ENCODE measurements at regions not wholly inside any gene's neighbourhood (a gene's known extent, or its start where the extent isn't known, plus 50 kb on each side); places are given as distances from the start of the nearest gene placed in this dataset.

DNA sequence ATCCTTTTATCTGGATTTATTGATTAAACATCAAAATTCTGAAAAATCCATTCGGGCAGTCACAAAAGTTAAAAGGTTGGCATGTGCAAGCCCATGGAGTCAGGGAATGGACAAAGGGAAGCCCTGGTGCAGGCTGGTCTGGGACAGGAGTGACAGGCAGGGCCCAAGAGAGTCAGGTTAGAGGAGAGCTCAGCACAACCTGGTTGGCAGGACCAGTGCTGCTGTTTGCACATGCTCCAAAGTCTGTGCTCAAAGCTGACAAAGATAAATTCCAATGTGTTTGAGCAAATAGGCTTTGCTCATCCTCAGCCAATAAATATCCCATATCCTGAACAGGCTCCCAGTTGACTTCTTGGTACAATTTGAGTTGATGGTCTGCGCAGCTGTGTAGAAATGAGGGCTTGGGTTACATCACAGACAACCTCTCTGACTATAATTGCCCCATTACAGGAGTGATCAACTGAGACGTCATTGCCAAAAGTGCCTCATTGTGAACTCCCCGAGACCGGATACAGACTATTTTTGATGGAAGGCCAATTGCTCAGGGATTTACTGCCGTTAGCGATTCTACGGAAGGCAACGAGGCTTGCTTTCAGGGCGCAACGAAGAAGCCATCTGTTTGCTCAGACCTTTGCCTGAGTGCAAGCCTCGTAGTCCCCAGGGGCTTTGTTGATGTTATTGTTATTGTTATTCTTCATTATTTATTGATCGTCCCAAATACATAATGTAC lies 1008.1 kb upstream of the TENM3 start:
- H3K14ac ChIP-seq (ENCODE audit: low read length): no peak overlapping the region
- no peak overlapping the region for H2AK5ac ChIP-seq (ENCODE audit: low read depth, low read length)
- H2BK15ac ChIP-seq (ENCODE audit: low read length): no peak overlapping the region
- no peaks in the 10 kb centered on the region for H3K9me3 ChIP-seq (replicated peaks in 1 of 2; ENCODE audit: control insufficient read depth in 2 of 2, insufficient read depth in 1 of 2, low read depth in 1 of 2, low read length in 2 of 2)
- no peak overlapping the region for H3K27ac ChIP-seq (replicated peaks; ENCODE audit: low read length)
- no peak overlapping the region for H3K23ac ChIP-seq (ENCODE audit: low read depth, low read length, poor library complexity)
- no peak overlapping the region for H2AFZ ChIP-seq (ENCODE audit: low read length)
- no peaks in the 10 kb centered on the region for H3K27me3 ChIP-seq (ENCODE audit: control insufficient read depth in 3 of 3, insufficient read depth in 3 of 3, low read depth in 1 of 3, low read length in 3 of 3)
- H3K36me3 ChIP-seq (replicated peaks in 1 of 2; ENCODE audit: control insufficient read depth in 2 of 2, insufficient read depth in 2 of 2, low read length in 2 of 2): no peaks in the 10 kb centered on the region
- no peak overlapping the region for H3K4me2 ChIP-seq (ENCODE audit: insufficient read depth, low read length, poor library complexity, severe bottlenecking)
- no peak overlapping the region for H3K4me3 ChIP-seq (ENCODE audit: low read length in 2 of 2)
- no peak overlapping the region for H3K9ac ChIP-seq (ENCODE audit: low read depth, low read length, poor library complexity)
- no peaks in the 10 kb centered on the region for H3K79me1 ChIP-seq (ENCODE audit: low read depth, low read length)
- H2BK5ac ChIP-seq (ENCODE audit: low read length): no peak overlapping the region
- no peak overlapping the region for H3K18ac ChIP-seq (ENCODE audit: low read length)
- H2BK120ac ChIP-seq (ENCODE audit: low read depth, low read length): no peak overlapping the region
- no peak for DNase-seq (ENCODE audit: low spot score)
- no peaks in the 10 kb centered on the region for H3K4me1 ChIP-seq (ENCODE audit: control insufficient read depth in 2 of 2, insufficient read depth in 1 of 2, low read depth in 1 of 2, low read length in 2 of 2)
- H4K91ac ChIP-seq (ENCODE audit: low read depth, low read length, poor library complexity): no peak overlapping the region
- H2BK12ac ChIP-seq (ENCODE audit: low read length): no peak overlapping the region
- H4K8ac ChIP-seq (ENCODE audit: low read depth, low read length): no peak overlapping the region
- no CpG with 5 or more reads among the region's 13 CpGs for WGBS, 2 donors (ENCODE audit: extremely low coverage in 2 of 2, insufficient read length in 2 of 2, insufficient replicate concordance in 1 of 2)
- no peak overlapping the region for H3K4ac ChIP-seq (ENCODE audit: low read length)

DNA sequence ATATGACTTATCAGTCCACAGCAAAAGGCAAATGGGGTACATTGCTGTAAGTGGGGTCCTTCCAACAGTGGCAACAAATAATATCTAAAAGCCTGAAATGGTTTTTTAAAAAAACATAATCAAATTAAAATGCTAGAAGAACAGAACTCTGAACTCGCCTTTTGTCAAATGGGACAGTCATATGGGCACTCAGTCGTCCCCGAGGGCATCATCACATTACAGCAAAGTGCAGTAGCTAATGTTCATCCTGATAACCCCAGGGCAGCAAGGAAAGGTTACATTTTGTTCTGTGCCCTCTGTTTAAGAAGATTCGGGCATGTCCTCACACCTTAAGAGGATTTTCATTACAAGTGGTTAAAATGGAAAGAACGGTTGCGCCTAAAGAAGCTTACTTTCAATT lies 997.9 kb upstream of the TENM3 start:
- Histone ChIP-seq H2BK120ac (ENCODE audit: low read depth, low read length) (no peak overlapping the region), H4K8ac (ENCODE audit: low read depth, low read length) (no peak overlapping the region), H3K14ac (ENCODE audit: low read length) (no peak overlapping the region), H2BK15ac (ENCODE audit: low read length) (no peak overlapping the region), H3K18ac (ENCODE audit: low read length) (no peak overlapping the region), H4K91ac (ENCODE audit: low read depth, low read length, poor library complexity) (no peak overlapping the region), H2BK12ac (ENCODE audit: low read length) (no peak overlapping the region), H3K4me3 (ENCODE audit: low read length in 2 of 2) (no peak overlapping the region), H2AK5ac (ENCODE audit: low read depth, low read length) (no peak overlapping the region), H3K27ac (replicated peaks; ENCODE audit: low read length) (no peak overlapping the region), H3K4ac (ENCODE audit: low read length) (no peak overlapping the region), H3K9me3 (replicated peaks in 1 of 2; ENCODE audit: control insufficient read depth in 2 of 2, insufficient read depth in 1 of 2, low read depth in 1 of 2, low read length in 2 of 2) (no peaks in the 10 kb centered on the region), H3K9ac (ENCODE audit: low read depth, low read length, poor library complexity) (no peak overlapping the region), H3K36me3 (replicated peaks in 1 of 2; ENCODE audit: control insufficient read depth in 2 of 2, insufficient read depth in 2 of 2, low read length in 2 of 2) (no peaks in the 10 kb centered on the region), H3K23ac (ENCODE audit: low read depth, low read length, poor library complexity) (no peak overlapping the region), H3K79me1 (ENCODE audit: low read depth, low read length) (no peaks in the 10 kb centered on the region), H2BK5ac (ENCODE audit: low read length) (no peak overlapping the region), H3K27me3 (ENCODE audit: control insufficient read depth in 3 of 3, insufficient read depth in 3 of 3, low read depth in 1 of 3, low read length in 3 of 3) (no peaks in the 10 kb centered on the region), H2AFZ (ENCODE audit: low read length) (no peak overlapping the region), H3K4me1 (ENCODE audit: control insufficient read depth in 2 of 2, insufficient read depth in 1 of 2, low read depth in 1 of 2, low read length in 2 of 2) (no peaks in the 10 kb centered on the region), H3K4me2 (ENCODE audit: insufficient read depth, low read length, poor library complexity, severe bottlenecking) (no peak overlapping the region)
- no CpG with 5 or more reads among the region's 6 CpGs for whole genome bisulfite sequencing, 2 donors (ENCODE audit: extremely low coverage in 2 of 2, insufficient read length in 2 of 2, insufficient replicate concordance in 1 of 2)
- no peak for DNase-seq (ENCODE audit: low spot score)

DNA sequence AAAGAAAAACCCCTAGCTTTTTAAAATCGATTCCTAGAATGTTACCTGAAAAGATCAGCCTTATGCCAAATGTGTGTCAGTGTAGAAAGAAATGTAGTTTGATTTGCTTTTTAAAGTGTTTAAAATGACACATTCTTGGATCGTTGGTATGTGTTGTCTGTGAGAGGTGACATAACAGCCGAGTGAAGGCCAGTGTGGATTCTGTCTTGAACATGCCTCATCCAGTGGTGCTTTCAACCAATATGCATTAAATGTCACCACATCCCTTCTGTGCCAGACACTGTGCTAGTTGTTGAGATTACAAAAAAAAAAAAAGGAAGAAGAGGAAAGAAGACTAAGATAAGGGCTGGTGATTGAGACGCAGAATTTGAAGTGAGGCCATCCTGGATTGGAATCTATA lies 994.2 kb upstream of the TENM3 start:
- Histone ChIP-seq H4K8ac (ENCODE audit: low read depth, low read length) (no peak overlapping the region), H4K91ac (ENCODE audit: low read depth, low read length, poor library complexity) (no peak overlapping the region), H3K9me3 (replicated peaks in 1 of 2; ENCODE audit: control insufficient read depth in 2 of 2, insufficient read depth in 1 of 2, low read depth in 1 of 2, low read length in 2 of 2) (no peaks in the 10 kb centered on the region), H3K27me3 (ENCODE audit: control insufficient read depth in 3 of 3, insufficient read depth in 3 of 3, low read depth in 1 of 3, low read length in 3 of 3) (no peaks in the 10 kb centered on the region), H3K4me1 (ENCODE audit: control insufficient read depth in 2 of 2, insufficient read depth in 1 of 2, low read depth in 1 of 2, low read length in 2 of 2) (peaks cover 0 to 2% of the 10 kb centered on the region in 2 donors), H3K4me3 (ENCODE audit: low read length in 2 of 2) (no peak overlapping the region), H2BK15ac (ENCODE audit: low read length) (no peak overlapping the region), H2AK5ac (ENCODE audit: low read depth, low read length) (no peak overlapping the region), H3K4ac (ENCODE audit: low read length) (no peak overlapping the region), H3K79me1 (ENCODE audit: low read depth, low read length) (no peaks in the 10 kb centered on the region), H3K27ac (replicated peaks; ENCODE audit: low read length) (no peak overlapping the region), H3K23ac (ENCODE audit: low read depth, low read length, poor library complexity) (no peak overlapping the region), H3K4me2 (ENCODE audit: insufficient read depth, low read length, poor library complexity, severe bottlenecking) (no peak overlapping the region), H3K36me3 (replicated peaks in 1 of 2; ENCODE audit: control insufficient read depth in 2 of 2, insufficient read depth in 2 of 2, low read length in 2 of 2) (no peaks in the 10 kb centered on the region), H3K9ac (ENCODE audit: low read depth, low read length, poor library complexity) (no peak overlapping the region), H2BK12ac (ENCODE audit: low read length) (no peak overlapping the region), H2BK5ac (ENCODE audit: low read length) (no peak overlapping the region), H2BK120ac (ENCODE audit: low read depth, low read length) (no peak overlapping the region), H3K18ac (ENCODE audit: low read length) (no peak overlapping the region), H3K14ac (ENCODE audit: low read length) (no peak overlapping the region), H2AFZ (ENCODE audit: low read length) (peak overlapping the region; percentile 26)
- no CpG with 5 or more reads among the region's 4 CpGs for whole genome bisulfite sequencing, 2 donors (ENCODE audit: extremely low coverage in 2 of 2, insufficient read length in 2 of 2, insufficient replicate concordance in 1 of 2)
- DNase-seq (ENCODE audit: low spot score): no peak

DNA sequence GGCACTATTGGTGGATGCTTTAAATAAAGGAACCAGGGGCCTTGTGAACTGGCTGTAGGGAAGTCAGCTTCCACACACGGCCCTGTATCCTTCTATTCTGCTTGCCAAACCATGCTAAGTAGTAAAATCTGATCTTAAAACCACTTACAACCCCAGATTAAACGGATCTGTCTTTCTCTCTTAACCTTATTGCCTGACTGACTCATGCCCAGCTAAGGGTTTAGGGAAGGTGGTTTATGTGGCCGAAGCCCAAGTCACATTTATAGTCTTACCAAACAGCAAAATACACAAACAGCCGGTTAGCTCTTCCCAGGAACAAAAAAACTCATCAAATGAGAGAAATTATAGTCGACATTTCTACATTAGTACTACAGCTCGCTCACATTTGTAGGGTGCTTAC lies 988.4 kb upstream of the TENM3 start:
- H2AFZ ChIP-seq (ENCODE audit: low read length): no peak overlapping the region
- H2BK5ac ChIP-seq (ENCODE audit: low read length): no peak overlapping the region
- H2AK5ac ChIP-seq (ENCODE audit: low read depth, low read length): no peak overlapping the region
- H3K79me1 ChIP-seq (ENCODE audit: low read depth, low read length): no peaks in the 10 kb centered on the region
- no peak overlapping the region for H3K4ac ChIP-seq (ENCODE audit: low read length)
- H2BK15ac ChIP-seq (ENCODE audit: low read length): no peak overlapping the region
- peaks cover 3 to 5% of the 10 kb centered on the region in 2 donors for H3K4me1 ChIP-seq (ENCODE audit: control insufficient read depth in 2 of 2, insufficient read depth in 1 of 2, low read depth in 1 of 2, low read length in 2 of 2)
- no peak overlapping the region for H4K91ac ChIP-seq (ENCODE audit: low read depth, low read length, poor library complexity)
- no peak overlapping the region for H3K9ac ChIP-seq (ENCODE audit: low read depth, low read length, poor library complexity)
- H3K4me2 ChIP-seq (ENCODE audit: insufficient read depth, low read length, poor library complexity, severe bottlenecking): no peak overlapping the region
- H2BK120ac ChIP-seq (ENCODE audit: low read depth, low read length): no peak overlapping the region
- H3K4me3 ChIP-seq (ENCODE audit: low read length in 2 of 2): no peak overlapping the region
- H4K8ac ChIP-seq (ENCODE audit: low read depth, low read length): no peak overlapping the region
- H3K36me3 ChIP-seq (replicated peaks in 1 of 2; ENCODE audit: control insufficient read depth in 2 of 2, insufficient read depth in 2 of 2, low read length in 2 of 2): no peaks in the 10 kb centered on the region
- no peak overlapping the region for H3K23ac ChIP-seq (ENCODE audit: low read depth, low read length, poor library complexity)
- H2BK12ac ChIP-seq (ENCODE audit: low read length): no peak overlapping the region
- H3K14ac ChIP-seq (ENCODE audit: low read length): no peak overlapping the region
- no peak overlapping the region for H3K18ac ChIP-seq (ENCODE audit: low read length)
- no peaks in the 10 kb centered on the region for H3K27me3 ChIP-seq (ENCODE audit: control insufficient read depth in 3 of 3, insufficient read depth in 3 of 3, low read depth in 1 of 3, low read length in 3 of 3)
- WGBS, 2 donors (ENCODE audit: extremely low coverage in 2 of 2, insufficient read length in 2 of 2, insufficient replicate concordance in 1 of 2): no CpG with 5 or more reads among the region's 6 CpGs
- no peak for DNase-seq (ENCODE audit: low spot score)
- no peak overlapping the region for H3K27ac ChIP-seq (replicated peaks; ENCODE audit: low read length)
- H3K9me3 ChIP-seq (replicated peaks in 1 of 2; ENCODE audit: control insufficient read depth in 2 of 2, insufficient read depth in 1 of 2, low read depth in 1 of 2, low read length in 2 of 2): peaks cover 0 to 5% of the 10 kb centered on the region in 2 donors

All from neuronal stem cell (in vitro differentiated cells).